A673 (cell line): ENCODE measurements at regions not wholly inside any gene's neighbourhood (a gene's known extent, or its start where the extent isn't known, plus 50 kb on each side); places are given as distances from the start of the nearest gene placed in this dataset.

Experiments used
- BruUV-seq: library from RNA; stranded (reverse); fragments of 400-500 nt; replicated peaks from 2 replicates; lab custom pipeline; 2021; lab: Mats Ljungman, UMichigan
- CTCF ChIA-PET: fragments of 300-600 bp; sonication (Branson Sonifier 250); formaldehyde crosslinking; loops from one replicate; lab custom pipeline; 2022; ENCODE audit warnings: antibody characterized with exemption; lab: Charles Lee
- POLR2A ChIA-PET: fragments of 300-600 bp; sonication (Branson Sonifier 250); formaldehyde crosslinking; loops from one replicate; lab custom pipeline; 2022; ENCODE audit warnings: antibody characterized with exemption; ENCODE audit not compliant: low non-redundant PET; lab: Charles Lee
- DNase-seq: peaks from one replicate; pipeline ENCODE4 v3.0.0-alpha.2; 2015; ENCODE audit warnings: low spot score
- H3K27ac ChIP-seq: fragments of 200-600 bp; sonication (generic); 2 replicates; pipeline ENCODE4 v1.5.1; 2016; ENCODE audit warnings: mixed run types, low read depth, mild to moderate bottlenecking, mixed read lengths, antibody characterized with exemption, low read length; ENCODE audit not compliant: poor library complexity, severe bottlenecking
- H3K27me3 ChIP-seq: fragments of 200-600 bp; sonication (generic); replicated peaks from 2 replicates; pipeline ENCODE4 v1.6.1; 2017; ENCODE audit warnings: mixed run types, low read depth, mild to moderate bottlenecking, mixed read lengths, antibody characterized with exemption, low read length; ENCODE audit not compliant: insufficient read depth, poor library complexity
- H3K36me3 ChIP-seq: fragments of 200-600 bp; sonication (generic); 2 replicates; pipeline ENCODE4 v1.6.1; 2016; ENCODE audit warnings: mixed run types, mild to moderate bottlenecking, mixed read lengths, antibody characterized with exemption, low read length; ENCODE audit not compliant: insufficient read depth, poor library complexity, severe bottlenecking
- H3K4me1 ChIP-seq: fragments of 200-600 bp; sonication (generic); 2 replicates; pipeline ENCODE4 v1.6.1; 2017; ENCODE audit warnings: mixed run types, mild to moderate bottlenecking, mixed read lengths, antibody characterized with exemption, low read length; ENCODE audit not compliant: insufficient read depth, poor library complexity, severe bottlenecking
- H3K4me3 ChIP-seq: fragments of 200-600 bp; sonication (generic); 2 replicates; pipeline ENCODE4 v1.5.1; 2016; ENCODE audit warnings: low read depth, mixed run types, mild to moderate bottlenecking, mixed read lengths, low read length; ENCODE audit not compliant: poor library complexity, severe bottlenecking
- H3K9me3 ChIP-seq: fragments of 200-600 bp; sonication (generic); 2 replicates; pipeline ENCODE4 v1.6.1; 2016; ENCODE audit warnings: mixed run types, low read depth, mild to moderate bottlenecking, mixed read lengths, antibody characterized with exemption, low read length; ENCODE audit not compliant: poor library complexity, severe bottlenecking
- EZH2 ChIP-seq: fragments of 200-600 bp; sonication (generic); IDR thresholded peaks from 2 replicates; pipeline ENCODE4 v1.6.1; 2017; ENCODE audit warnings: borderline replicate concordance, low read depth, mild to moderate bottlenecking, mixed read lengths, antibody characterized with exemption, low read length; ENCODE audit not compliant: poor library complexity, severe bottlenecking
- intact Hi-C: fragments of 100-400 bp; cut with micrococcal nuclease; formaldehyde crosslinking; loops from one replicate; pipeline ENCODE4 v1.10.0; 2022; ENCODE audit not compliant: unreplicated experiment
- TF ChIP-seq, protein P1 (sequence below): fragments of 300-800, 200-600 bp; sonication (generic); conservative IDR thresholded peaks from 2 replicates; pipeline ENCODE4 v1.5.1; 2017; ENCODE audit warnings: low read depth, mild to moderate bottlenecking, antibody characterized with exemption, low read length, moderate library complexity, mixed read lengths

- no peak overlapping the region for H3K27ac ChIP-seq
- H3K4me3 ChIP-seq: no peak overlapping the region
- ChIA-PET POLR2A (no interaction called here), CTCF (no interaction called here)
- DNase-seq: no peak
- no peaks in the 10 kb centered on the region for H3K9me3 ChIP-seq
- no peaks in the 10 kb centered on the region for H3K4me1 ChIP-seq
- no peaks in the 10 kb centered on the region for H3K36me3 ChIP-seq
- no peaks in the 10 kb centered on the region for H3K27me3 ChIP-seq
- intact Hi-C loops: no loop called here
- TF ChIP-seq EZH2: no peak
- no TSS peak for BruUV-seq
These were observed 1139.5 kb downstream of the BCL11A start for GRCh38 chr2:59413751-59414570.

DNA sequence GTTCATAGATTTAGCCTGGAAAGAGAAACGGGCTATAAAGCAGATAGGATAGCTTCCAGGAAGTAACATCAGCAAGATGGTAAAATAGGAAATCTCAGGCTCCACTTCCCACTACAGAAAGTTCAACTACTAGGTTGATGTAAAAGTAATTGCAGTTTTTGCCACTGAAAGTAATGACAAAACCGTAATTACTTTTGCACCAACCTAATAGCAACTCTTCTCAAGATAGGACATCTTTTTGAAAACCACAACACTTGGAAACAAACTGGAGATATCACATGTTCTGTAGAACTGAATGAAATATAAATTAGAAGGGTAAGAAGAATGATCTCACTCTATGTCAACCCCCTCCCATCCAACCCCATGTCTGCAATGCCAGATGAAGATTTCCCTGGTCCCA, 1154.3 kb downstream of the BCL11A start:
- H3K27ac ChIP-seq: no peak overlapping the region
- intact Hi-C loops: no loop called here
- ChIA-PET CTCF (no interaction called here), POLR2A (no interaction called here)
- peaks cover 6% of the 10 kb centered on the region for H3K9me3 ChIP-seq
- no peaks in the 10 kb centered on the region for H3K36me3 ChIP-seq
- H3K4me3 ChIP-seq: no peak overlapping the region
- BruUV-seq: no TSS peak
- no peak for TF ChIP-seq EZH2
- TF ChIP-seq, protein P1, sequence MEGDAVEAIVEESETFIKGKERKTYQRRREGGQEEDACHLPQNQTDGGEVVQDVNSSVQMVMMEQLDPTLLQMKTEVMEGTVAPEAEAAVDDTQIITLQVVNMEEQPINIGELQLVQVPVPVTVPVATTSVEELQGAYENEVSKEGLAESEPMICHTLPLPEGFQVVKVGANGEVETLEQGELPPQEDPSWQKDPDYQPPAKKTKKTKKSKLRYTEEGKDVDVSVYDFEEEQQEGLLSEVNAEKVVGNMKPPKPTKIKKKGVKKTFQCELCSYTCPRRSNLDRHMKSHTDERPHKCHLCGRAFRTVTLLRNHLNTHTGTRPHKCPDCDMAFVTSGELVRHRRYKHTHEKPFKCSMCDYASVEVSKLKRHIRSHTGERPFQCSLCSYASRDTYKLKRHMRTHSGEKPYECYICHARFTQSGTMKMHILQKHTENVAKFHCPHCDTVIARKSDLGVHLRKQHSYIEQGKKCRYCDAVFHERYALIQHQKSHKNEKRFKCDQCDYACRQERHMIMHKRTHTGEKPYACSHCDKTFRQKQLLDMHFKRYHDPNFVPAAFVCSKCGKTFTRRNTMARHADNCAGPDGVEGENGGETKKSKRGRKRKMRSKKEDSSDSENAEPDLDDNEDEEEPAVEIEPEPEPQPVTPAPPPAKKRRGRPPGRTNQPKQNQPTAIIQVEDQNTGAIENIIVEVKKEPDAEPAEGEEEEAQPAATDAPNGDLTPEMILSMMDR: no peak
- H3K4me1 ChIP-seq: no peaks in the 10 kb centered on the region
- DNase-seq: no peak
- no peaks in the 10 kb centered on the region for H3K27me3 ChIP-seq

- intact Hi-C loops: no loop called here
- ChIA-PET POLR2A (no interaction called here), CTCF (no interaction called here)
These were observed 1155.4 kb downstream of the BCL11A start for GRCh38 chr2:59398081-59398480.

More at GRCh38 chr2:59398081-59398480, 1155.4 kb downstream of the BCL11A start:
- TF ChIP-seq, protein P1: no peak
- no peak for TF ChIP-seq EZH2
- Histone ChIP-seq H3K4me3 (no peak overlapping the region), H3K27ac (no peak overlapping the region), H3K4me1 (no peaks in the 10 kb centered on the region), H3K36me3 (no peaks in the 10 kb centered on the region), H3K27me3 (no peaks in the 10 kb centered on the region), H3K9me3 (peaks cover 5% of the 10 kb centered on the region)
- no TSS peak for BruUV-seq
- no peak for DNase-seq
